ENCODE measurements at regions not wholly inside any gene's neighbourhood (a gene's known extent, or its start where the extent isn't known, plus 50 kb on each side); places are given as distances from the start of the nearest gene placed in this dataset.

DNA sequence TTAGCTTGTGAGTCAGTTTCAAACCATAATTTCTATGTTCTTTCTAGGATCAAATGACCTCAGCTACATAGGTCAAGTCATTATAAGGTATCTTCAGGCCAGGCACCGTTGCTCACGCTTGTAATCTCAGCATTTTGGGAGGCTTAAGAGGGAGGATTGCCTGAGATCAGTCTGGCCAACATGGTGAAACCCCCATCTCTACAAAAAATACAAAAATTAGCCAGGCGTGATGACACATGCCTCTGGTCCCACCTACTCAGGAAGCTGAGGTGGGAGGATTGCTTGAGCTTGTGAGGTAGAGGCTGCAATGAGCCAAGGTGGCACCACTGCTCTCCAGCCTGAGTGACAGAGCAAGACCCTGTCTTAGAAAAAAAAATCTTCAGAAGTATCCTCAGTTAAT lies 362.3 kb downstream of the GATA3 start:
- TF ChIP-seq CEBPB (IDR thresholded peaks at IDR 0.05; ENCODE audit: low read depth, low read length) (no peak), POLR2A (IDR thresholded peaks at IDR 0.05; ENCODE audit: low read depth, low read length) (no peak)
- TF ChIP-seq, protein P1, sequence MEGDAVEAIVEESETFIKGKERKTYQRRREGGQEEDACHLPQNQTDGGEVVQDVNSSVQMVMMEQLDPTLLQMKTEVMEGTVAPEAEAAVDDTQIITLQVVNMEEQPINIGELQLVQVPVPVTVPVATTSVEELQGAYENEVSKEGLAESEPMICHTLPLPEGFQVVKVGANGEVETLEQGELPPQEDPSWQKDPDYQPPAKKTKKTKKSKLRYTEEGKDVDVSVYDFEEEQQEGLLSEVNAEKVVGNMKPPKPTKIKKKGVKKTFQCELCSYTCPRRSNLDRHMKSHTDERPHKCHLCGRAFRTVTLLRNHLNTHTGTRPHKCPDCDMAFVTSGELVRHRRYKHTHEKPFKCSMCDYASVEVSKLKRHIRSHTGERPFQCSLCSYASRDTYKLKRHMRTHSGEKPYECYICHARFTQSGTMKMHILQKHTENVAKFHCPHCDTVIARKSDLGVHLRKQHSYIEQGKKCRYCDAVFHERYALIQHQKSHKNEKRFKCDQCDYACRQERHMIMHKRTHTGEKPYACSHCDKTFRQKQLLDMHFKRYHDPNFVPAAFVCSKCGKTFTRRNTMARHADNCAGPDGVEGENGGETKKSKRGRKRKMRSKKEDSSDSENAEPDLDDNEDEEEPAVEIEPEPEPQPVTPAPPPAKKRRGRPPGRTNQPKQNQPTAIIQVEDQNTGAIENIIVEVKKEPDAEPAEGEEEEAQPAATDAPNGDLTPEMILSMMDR (conservative IDR thresholded peaks at IDR 0.05; ENCODE audit: low read depth, low read length), result no peak

All from IMR-90 (cell line).